Kidney (tissue), 13 donors: ENCODE measurements at regions not wholly inside any gene's neighbourhood (a gene's known extent, or its start where the extent isn't known, plus 50 kb on each side); places are given as distances from the start of the nearest gene placed in this dataset.

Experiments
- DNase-seq, 5 donors: peaks; one replicate each; pipeline ENCODE4 v3.0.0-alpha.2; 2013 to 2020
- FAIRE-seq: peaks from 2 replicates; lab custom pipeline; 2012; peaks lifted over from hg19 to GRCh38; lab: Jason Lieb, UNC
- H3K27ac ChIP-seq, 2 donors: one replicate each; pipeline ENCODE4 v1.7.0; 2013; ENCODE audit warnings: low read depth in 2 of 2, low read length in 2 of 2, inconsistent platforms in 1 of 2
- H3K27me3 ChIP-seq: one replicate; pipeline ENCODE4 v1.7.1; 2013; ENCODE audit warnings: low read length, inconsistent platforms; ENCODE audit not compliant: control insufficient read depth, insufficient read depth
- H3K36me3 ChIP-seq, 3 donors: one replicate each; pipeline versions ENCODE4 v1.7.0 to v1.7.1; 2013; ENCODE audit warnings: low read length in 3 of 3, control low read depth in 1 of 3, inconsistent platforms in 1 of 3; ENCODE audit not compliant: insufficient read depth in 3 of 3, control insufficient read depth in 2 of 3
- H3K4me1 ChIP-seq, 3 donors: one replicate each; pipeline versions ENCODE4 v1.7.0 to v1.7.1; 2013; ENCODE audit warnings: low read length in 3 of 3, inconsistent platforms in 1 of 3, low read depth in 1 of 3; ENCODE audit not compliant: control insufficient read depth in 2 of 3, insufficient read depth in 2 of 3
- H3K4me3 ChIP-seq, 3 donors: one replicate each; pipeline versions ENCODE4 v1.7.0 to v1.8.1; 2013; ENCODE audit warnings: low read length in 3 of 3, control low read depth in 1 of 3, inconsistent platforms in 1 of 3
- H3K9ac ChIP-seq, 3 donors: one replicate each; pipeline versions ENCODE4 v1.7.0 to v1.7.1; 2013; ENCODE audit warnings: low read length in 3 of 3, control low read depth in 1 of 3, inconsistent platforms in 1 of 3
- H3K9me3 ChIP-seq, 3 donors: one replicate each; pipeline versions ENCODE4 v1.7.0 to v1.7.1; 2013; ENCODE audit warnings: low read length in 3 of 3, control low read depth in 1 of 3, inconsistent platforms in 1 of 3; ENCODE audit not compliant: control insufficient read depth in 2 of 3, insufficient read depth in 1 of 3
- CTCF ChIP-seq: IDR thresholded peaks from 3 replicates; pipeline ENCODE4 v1.5.1; 2012; ENCODE audit warnings: mild to moderate bottlenecking, moderate library complexity, borderline replicate concordance; ENCODE audit not compliant: insufficient read depth; ENCODE audit errors: extremely low read depth
- intact Hi-C: fragments of 100-400 bp; cut with DNase I; formaldehyde crosslinking; loops from one replicate; pipeline ENCODE4 v1.11.1; 2022
- donor health status: control.
- donor health status: control.
- donor health status: control.
- donor health status: control.
- donor health status: control.
- donor health status: DM: yes; HTN: yes; CAD: no.
- donor health status: Normal renal cell carcinoma (clear cell type).

GRCh38 chr4:92059615-92060014 is 244.2 kb upstream of the GRID2 start:
- no peak for DNase-seq
- Histone ChIP-seq H3K9ac (no peak overlapping the region), H3K4me1 (no peaks in the 10 kb centered on the region), H3K27me3 (no peaks in the 10 kb centered on the region), H3K9me3 (no peaks in the 10 kb centered on the region), H3K4me3 (no peak overlapping the region), H3K27ac (no peak overlapping the region), H3K36me3 (no peaks in the 10 kb centered on the region)
- no peak for FAIRE-seq
- intact Hi-C loops: no loop called here
- TF ChIP-seq CTCF: no peak

- intact Hi-C loops: no loop called here
- no peaks in the 10 kb centered on the region for H3K36me3 ChIP-seq
- no peak overlapping the region for H3K9ac ChIP-seq
- TF ChIP-seq CTCF: no peak
- H3K4me1 ChIP-seq: no peaks in the 10 kb centered on the region
- no peak for FAIRE-seq
- H3K4me3 ChIP-seq: no peak overlapping the region
- no peaks in the 10 kb centered on the region for H3K9me3 ChIP-seq
- no peak overlapping the region for H3K27ac ChIP-seq
- DNase-seq: no peak
- H3K27me3 ChIP-seq: no peaks in the 10 kb centered on the region
Measured at GRCh38 chr4:92060333-92060732, 243.4 kb upstream of the GRID2 start.

GRCh38 chr4:92064574-92064973 is 239.2 kb upstream of the GRID2 start:
- no peaks in the 10 kb centered on the region for H3K4me1 ChIP-seq
- H3K4me3 ChIP-seq: no peak overlapping the region
- no peak for DNase-seq
- H3K36me3 ChIP-seq: no peaks in the 10 kb centered on the region
- H3K27me3 ChIP-seq: no peaks in the 10 kb centered on the region
- no peak for FAIRE-seq
- H3K9ac ChIP-seq: no peak overlapping the region
- no peaks in the 10 kb centered on the region for H3K9me3 ChIP-seq
- intact Hi-C loops: no loop called here
- no peak overlapping the region for H3K27ac ChIP-seq
- TF ChIP-seq CTCF: no peak

- H3K36me3 ChIP-seq: no peaks in the 10 kb centered on the region
- H3K4me3 ChIP-seq: no peak overlapping the region
- H3K27me3 ChIP-seq: no peaks in the 10 kb centered on the region
- H3K9ac ChIP-seq: no peak overlapping the region
- no peak for TF ChIP-seq CTCF
- intact Hi-C loops: no loop called here
- peaks cover 0 to 6% (median 0%) of the 10 kb centered on the region in 3 donors for H3K9me3 ChIP-seq
- DNase-seq (no peak), FAIRE-seq (no peak)
- H3K27ac ChIP-seq: no peak overlapping the region
- H3K4me1 ChIP-seq: no peaks in the 10 kb centered on the region
Measured at GRCh38 chr4:92066485-92066884, 237.3 kb upstream of the GRID2 start.
